ENCODE measurements at regions not wholly inside any gene's neighbourhood (a gene's known extent, or its start where the extent isn't known, plus 50 kb on each side); places are given as distances from the start of the nearest gene placed in this dataset.

- H3K27me3 Mint-ChIP-seq: no peaks in the 10 kb centered on the region
- H3K4me1 Mint-ChIP-seq: no peaks in the 10 kb centered on the region
- DNase-seq (no peak), ATAC-seq (no peak)
- no peaks in the 10 kb centered on the region for H3K9me3 Mint-ChIP-seq
- no peak overlapping the region for H3K27ac Mint-ChIP-seq
- no peak overlapping the region for H3K4me3 Mint-ChIP-seq
These were observed 595.8 kb upstream of the TSPY4 start for GRCh38 chrY:8741343-8742069.

- ATAC-seq (no peak), DNase-seq (no peak)
- Mint-ChIP-seq H3K9me3 (no peaks in the 10 kb centered on the region), H3K4me3 (no peak overlapping the region), H3K27me3 (no peaks in the 10 kb centered on the region), H3K4me1 (no peaks in the 10 kb centered on the region), H3K27ac (no peak overlapping the region)
These were observed 573.1 kb upstream of the TSPY4 start for GRCh38 chrY:8764184-8764583.

GRCh38 chrY:8781184-8781890 lies 555.9 kb upstream of the TSPY4 start:
- Mint-ChIP-seq H3K27me3 (peaks cover 6% of the 10 kb centered on the region), H3K9me3 (no peaks in the 10 kb centered on the region), H3K4me1 (no peaks in the 10 kb centered on the region), H3K27ac (no peak overlapping the region), H3K4me3 (no peak overlapping the region)
- ATAC-seq (no peak), DNase-seq (no peak)

- H3K4me3 Mint-ChIP-seq: no peak overlapping the region
- DNase-seq (no peak), ATAC-seq (no peak)
- H3K27ac Mint-ChIP-seq: no peak overlapping the region
- peaks cover 7% of the 10 kb centered on the region for H3K27me3 Mint-ChIP-seq
- no peaks in the 10 kb centered on the region for H3K4me1 Mint-ChIP-seq
- H3K9me3 Mint-ChIP-seq: peaks cover 6 to 9% of the 10 kb centered on the region in 2 donors
These were observed 542.7 kb upstream of the TSPY4 start for GRCh38 chrY:8794561-8794960.

GRCh38 chrY:8804317-8804716 lies 532.9 kb upstream of the TSPY4 start:
- ATAC-seq: no peak
- H3K4me1 Mint-ChIP-seq: no peaks in the 10 kb centered on the region
- DNase-seq: no peak
- H3K9me3 Mint-ChIP-seq: peaks cover 0 to 4% of the 10 kb centered on the region in 2 donors
- no peak overlapping the region for H3K4me3 Mint-ChIP-seq
- H3K27ac Mint-ChIP-seq: no peak overlapping the region
- H3K27me3 Mint-ChIP-seq: peaks cover 1% of the 10 kb centered on the region

GRCh38 chrY:8807648-8808408 lies 529.4 kb upstream of the TSPY4 start:
- Mint-ChIP-seq H3K4me3 (no peak overlapping the region), H3K27me3 (no peaks in the 10 kb centered on the region), H3K9me3 (no peaks in the 10 kb centered on the region), H3K4me1 (no peaks in the 10 kb centered on the region), H3K27ac (no peak overlapping the region)
- ATAC-seq: no peak
- no peak for DNase-seq

GRCh38 chrY:8808611-8809010 lies 528.7 kb upstream of the TSPY4 start:
- ATAC-seq (no peak), DNase-seq (no peak)
- Mint-ChIP-seq H3K4me3 (no peak overlapping the region), H3K4me1 (no peaks in the 10 kb centered on the region), H3K27ac (no peak overlapping the region), H3K9me3 (no peaks in the 10 kb centered on the region), H3K27me3 (no peaks in the 10 kb centered on the region)

GRCh38 chrY:8809076-8809475 lies 528.2 kb upstream of the TSPY4 start:
- H3K4me1 Mint-ChIP-seq: no peaks in the 10 kb centered on the region
- no peaks in the 10 kb centered on the region for H3K27me3 Mint-ChIP-seq
- H3K9me3 Mint-ChIP-seq: no peaks in the 10 kb centered on the region
- H3K27ac Mint-ChIP-seq: no peak overlapping the region
- H3K4me3 Mint-ChIP-seq: no peak overlapping the region
- ATAC-seq (no peak), DNase-seq (no peak)

- Mint-ChIP-seq H3K4me3 (no peak overlapping the region), H3K9me3 (peaks cover 0 to 4% of the 10 kb centered on the region in 2 donors), H3K27ac (no peak overlapping the region), H3K27me3 (no peaks in the 10 kb centered on the region), H3K4me1 (no peaks in the 10 kb centered on the region)
- ATAC-seq (no peak), DNase-seq (no peak)
These were observed 523.1 kb upstream of the TSPY4 start for GRCh38 chrY:8814143-8814542.

GRCh38 chrY:8815616-8816015 lies 521.6 kb upstream of the TSPY4 start:
- Mint-ChIP-seq H3K9me3 (peaks cover 0 to 8% of the 10 kb centered on the region in 2 donors), H3K27ac (no peak overlapping the region), H3K4me3 (no peak overlapping the region), H3K27me3 (no peaks in the 10 kb centered on the region), H3K4me1 (no peaks in the 10 kb centered on the region)
- DNase-seq (no peak), ATAC-seq (no peak)

- no peak for DNase-seq
- Mint-ChIP-seq H3K27me3 (no peaks in the 10 kb centered on the region), H3K9me3 (peaks cover 0 to 13% of the 10 kb centered on the region in 2 donors), H3K27ac (no peak overlapping the region), H3K4me3 (no peak overlapping the region), H3K4me1 (no peaks in the 10 kb centered on the region)
- ATAC-seq: no peak
These were observed 517.2 kb upstream of the TSPY4 start for GRCh38 chrY:8820032-8820431.

- Mint-ChIP-seq H3K27me3 (no peaks in the 10 kb centered on the region), H3K9me3 (peaks cover 0 to 16% of the 10 kb centered on the region in 2 donors), H3K27ac (no peak overlapping the region), H3K4me3 (no peak overlapping the region), H3K4me1 (no peaks in the 10 kb centered on the region)
- DNase-seq (no peak), ATAC-seq (no peak)
These were observed 516.2 kb upstream of the TSPY4 start for GRCh38 chrY:8821106-8821505.

GRCh38 chrY:8852278-8852677 lies 485.0 kb upstream of the TSPY4 start:
- Mint-ChIP-seq H3K27me3 (no peaks in the 10 kb centered on the region), H3K4me3 (no peak overlapping the region), H3K4me1 (no peaks in the 10 kb centered on the region), H3K9me3 (no peaks in the 10 kb centered on the region), H3K27ac (no peak overlapping the region)
- DNase-seq: no peak
- ATAC-seq: no peak

GRCh38 chrY:8888371-8888770 lies 448.9 kb upstream of the TSPY4 start:
- Mint-ChIP-seq H3K4me1 (no peaks in the 10 kb centered on the region), H3K27me3 (no peaks in the 10 kb centered on the region), H3K9me3 (no peaks in the 10 kb centered on the region), H3K4me3 (no peak overlapping the region), H3K27ac (no peak overlapping the region)
- ATAC-seq: no peak
- no peak for DNase-seq

GRCh38 chrY:8897876-8898275 lies 439.4 kb upstream of the TSPY4 start:
- no peak for DNase-seq
- Mint-ChIP-seq H3K9me3 (no peaks in the 10 kb centered on the region), H3K4me1 (no peaks in the 10 kb centered on the region), H3K4me3 (no peak overlapping the region), H3K27ac (no peak overlapping the region), H3K27me3 (no peaks in the 10 kb centered on the region)
- ATAC-seq: no peak

- Mint-ChIP-seq H3K27ac (no peak overlapping the region), H3K4me1 (no peaks in the 10 kb centered on the region), H3K4me3 (no peak overlapping the region), H3K9me3 (no peaks in the 10 kb centered on the region), H3K27me3 (no peaks in the 10 kb centered on the region)
- DNase-seq (no peak), ATAC-seq (no peak)
These were observed 432.1 kb upstream of the TSPY4 start for GRCh38 chrY:8905141-8905540.
